ENCODE measurements at regions not wholly inside any gene's neighbourhood (a gene's known extent, or its start where the extent isn't known, plus 50 kb on each side); places are given as distances from the start of the nearest gene placed in this dataset.
"Not testable (repeated sequence)": the region's sequence is repeated elsewhere in the genome, so short reads cannot be mapped to it uniquely, and the experiment has no call there.

GRCh38 chr13:24995225-24995804 is 100.6 kb upstream of the PABPC3 start:
- DNase-seq (ENCODE audit: low read depth): peak; percentile 84

- peak; percentile 33 for DNase-seq (ENCODE audit: low read depth)
These were observed 98.5 kb upstream of the PABPC3 start for GRCh38 chr13:24997367-24997967.

DNA sequence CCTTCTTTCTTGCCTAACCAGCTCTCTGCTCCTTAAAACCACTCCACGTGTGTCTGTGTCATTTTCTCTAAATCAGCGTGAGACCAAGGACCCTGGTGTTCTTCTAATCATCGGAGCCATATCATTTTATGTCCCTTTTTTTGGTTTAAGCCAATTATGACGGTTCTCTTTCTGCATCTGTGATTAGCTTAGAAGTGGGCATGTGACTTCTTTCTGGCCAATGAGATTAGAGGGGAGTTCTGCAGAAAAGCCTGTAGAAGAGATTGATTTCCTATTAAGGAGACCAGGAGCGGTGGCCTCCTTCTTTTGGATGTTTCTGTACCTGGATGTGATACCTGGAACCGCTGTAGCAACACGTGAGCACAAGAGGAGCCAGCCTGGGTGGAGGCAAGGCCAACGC is 97.5 kb upstream of the PABPC3 start:
- no peak for DNase-seq (ENCODE audit: low read depth)

- peak; percentile 15 for DNase-seq (ENCODE audit: low read depth)
These were observed 94.3 kb upstream of the PABPC3 start for GRCh38 chr13:25001476-25002206.

GRCh38 chr13:25002311-25002710 is 93.6 kb upstream of the PABPC3 start:
- DNase-seq (ENCODE audit: low read depth): peak; percentile 90

DNA sequence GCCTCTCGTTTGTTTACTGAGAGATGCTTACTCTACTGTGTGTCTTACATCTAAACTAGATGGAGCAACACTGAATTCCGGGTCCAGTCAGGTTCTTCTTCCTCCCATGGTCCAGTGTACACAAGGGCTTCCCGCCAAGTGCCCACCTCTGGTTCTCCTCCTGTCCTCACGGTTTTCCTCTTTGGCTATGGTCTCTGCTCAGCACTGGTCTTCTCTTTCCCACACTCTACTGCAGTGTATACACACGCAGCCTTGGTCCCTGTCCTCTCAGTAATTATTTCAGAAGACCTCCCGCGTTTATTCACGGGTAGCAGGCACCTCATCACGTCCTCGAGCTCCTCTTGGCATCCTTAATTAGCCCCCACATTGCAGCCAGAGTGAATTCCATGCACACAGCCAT is 91.4 kb upstream of the PABPC3 start:
- DNase-seq (ENCODE audit: low read depth): not testable (repeated sequence)

- peak; percentile 36 for DNase-seq (ENCODE audit: low read depth)
These were observed 90.9 kb upstream of the PABPC3 start for GRCh38 chr13:25005050-25005497.

GRCh38 chr13:25007389-25007788 is 88.5 kb upstream of the PABPC3 start:
- not testable (repeated sequence) for DNase-seq (ENCODE audit: low read depth)

- not testable (repeated sequence) for DNase-seq (ENCODE audit: low read depth)
These were observed 81.5 kb upstream of the PABPC3 start for GRCh38 chr13:25014398-25014973.

DNA sequence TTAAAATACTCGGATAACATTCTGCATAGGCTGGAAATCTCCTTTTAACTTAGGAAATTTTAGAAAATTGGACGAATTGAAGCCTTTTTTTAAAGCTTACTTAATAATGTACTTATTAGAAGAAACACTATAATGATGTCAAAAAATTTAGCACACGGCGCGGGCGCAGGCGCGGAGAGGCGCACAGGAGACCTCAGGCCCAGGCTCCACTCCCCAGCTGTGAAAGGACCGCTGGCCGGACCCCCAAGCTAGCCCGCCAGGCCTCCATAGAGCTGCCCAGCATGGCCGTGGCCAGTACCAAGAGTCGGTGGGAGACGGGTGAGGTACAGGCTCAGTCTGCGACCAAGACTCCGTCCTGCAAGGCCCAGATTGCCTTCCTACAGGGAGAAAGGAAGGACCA is 78.8 kb upstream of the PABPC3 start:
- not testable (repeated sequence) for DNase-seq (ENCODE audit: low read depth)

- peak; percentile 18 for DNase-seq (ENCODE audit: low read depth)
These were observed 77.9 kb upstream of the PABPC3 start for GRCh38 chr13:25017808-25018728.

DNA sequence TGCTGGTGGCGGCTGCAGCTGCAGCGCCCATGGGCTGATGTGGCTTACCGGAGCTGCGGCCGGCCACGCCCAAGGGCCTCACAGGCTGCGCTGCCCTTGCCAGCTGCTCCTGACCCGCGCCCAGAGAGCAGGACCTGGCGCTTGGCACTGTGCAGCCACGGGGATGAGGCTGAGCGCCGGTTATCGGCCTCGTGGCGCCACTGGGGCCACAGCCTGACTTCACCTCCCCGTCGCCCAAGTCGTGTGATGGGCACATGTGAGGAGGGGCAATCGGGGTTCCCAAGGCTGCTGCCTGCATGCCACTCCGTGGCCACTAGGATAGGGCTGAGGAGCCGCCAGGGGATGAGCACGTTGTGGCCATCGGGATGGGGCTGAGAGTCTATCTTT is 77.2 kb upstream of the PABPC3 start:
- no peak for DNase-seq (ENCODE audit: low read depth)

GRCh38 chr13:25019741-25020140 is 76.2 kb upstream of the PABPC3 start:
- not testable (repeated sequence) for DNase-seq (ENCODE audit: low read depth)

DNA sequence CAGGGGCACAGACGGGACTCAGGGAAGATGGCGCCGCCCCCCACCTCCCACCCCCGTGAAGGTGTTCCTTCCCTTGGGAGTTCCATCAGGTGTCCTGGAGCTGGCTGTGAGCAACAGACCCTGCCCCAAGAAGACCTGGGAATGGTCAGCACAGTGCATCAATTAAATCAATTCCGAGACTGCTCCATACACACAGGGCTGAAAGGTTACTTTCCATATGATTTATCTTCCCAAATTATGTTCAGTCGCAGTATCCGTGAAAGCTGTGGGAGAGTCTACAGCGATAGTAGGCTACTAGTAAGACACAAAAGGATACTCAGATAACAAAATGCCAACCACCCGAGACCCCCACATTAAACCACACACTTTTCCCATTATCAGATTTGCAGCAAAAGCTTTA is 71.8 kb upstream of the PABPC3 start:
- DNase-seq (ENCODE audit: low read depth): no peak

- no peak for DNase-seq (ENCODE audit: low read depth)
These were observed 63.8 kb upstream of the PABPC3 start for GRCh38 chr13:25032160-25032559.

DNA sequence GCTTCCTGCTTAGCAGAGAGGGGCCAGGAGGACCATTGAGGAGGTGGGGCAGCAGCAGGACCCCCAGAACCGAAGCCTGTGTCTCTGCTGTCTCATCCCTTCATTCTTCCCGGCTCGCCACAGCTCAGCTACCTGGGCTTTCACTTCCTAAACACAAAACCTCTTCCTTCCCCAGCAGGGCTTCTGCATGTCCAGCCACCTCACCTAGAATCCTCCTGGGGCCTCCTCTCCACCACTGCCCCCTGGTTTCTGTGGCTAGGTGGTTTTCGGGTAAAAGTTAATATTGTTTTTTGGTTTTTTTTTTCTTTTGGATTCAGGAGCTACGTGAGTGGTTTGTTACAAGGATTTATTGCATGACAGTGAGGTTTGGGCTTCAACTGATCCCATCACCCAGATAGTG is 61.8 kb upstream of the PABPC3 start:
- no peak for DNase-seq (ENCODE audit: low read depth)

GRCh38 chr13:25037057-25037813 is 58.7 kb upstream of the PABPC3 start:
- DNase-seq (ENCODE audit: low read depth): peak; percentile 57

GRCh38 chr13:25042151-25042865 is 53.6 kb upstream of the PABPC3 start:
- no peak for DNase-seq (ENCODE audit: low read depth)

DNA sequence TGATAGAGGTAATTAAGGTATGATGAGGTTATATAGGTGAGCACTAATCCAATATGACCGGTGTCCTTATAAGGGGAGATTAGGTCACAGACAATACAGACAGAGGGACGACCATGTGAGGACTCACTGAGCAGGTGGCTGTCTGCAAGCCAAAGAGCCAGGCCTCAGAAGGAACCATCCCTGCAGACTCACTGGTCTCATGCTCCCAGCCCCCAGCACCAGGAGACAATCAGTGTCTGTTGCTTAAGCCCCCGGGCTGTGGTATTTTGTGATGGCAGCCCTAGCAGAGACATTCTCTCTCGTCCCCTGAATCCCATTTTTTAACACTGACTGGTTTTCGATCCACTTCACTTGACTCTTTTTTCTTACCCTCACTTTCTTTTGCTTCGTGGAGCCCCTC is 51.9 kb upstream of the PABPC3 start:
- no peak for DNase-seq (ENCODE audit: low read depth)
